ENCODE measurements at regions not wholly inside any gene's neighbourhood (a gene's known extent, or its start where the extent isn't known, plus 50 kb on each side); places are given as distances from the start of the nearest gene placed in this dataset.

GRCh38 chr11:11774928-11775327 lies 66.8 kb upstream of the USP47 start:
- DNase-seq = no peak
- Histone ChIP-seq H3K36me3 (ENCODE audit: control insufficient read depth, insufficient read depth, low read length) (no peaks in the 10 kb centered on the region), H3K9me3 (ENCODE audit: control insufficient read depth, low read depth, low read length) (no peaks in the 10 kb centered on the region), H3K4me3 (ENCODE audit: low read length) (no peak overlapping the region), H3K27ac (ENCODE audit: low read length) (no peak overlapping the region), H3K4me1 (ENCODE audit: control insufficient read depth, insufficient read depth, low read length) (no peaks in the 10 kb centered on the region), H3K27me3 (ENCODE audit: control insufficient read depth, insufficient read depth, low read length) (peaks cover 14% of the 10 kb centered on the region)
- 80% methylated on average over 1 of the region's 2 CpGs for WGBS (ENCODE audit: insufficient coverage, low lambda C conversion rate)

GRCh38 chr11:11772865-11773515 lies 68.8 kb upstream of the USP47 start:
- peaks cover 23% of the 10 kb centered on the region for H3K27me3 ChIP-seq (ENCODE audit: control insufficient read depth, insufficient read depth, low read length)
- no peaks in the 10 kb centered on the region for H3K9me3 ChIP-seq (ENCODE audit: control insufficient read depth, low read depth, low read length)
- H3K36me3 ChIP-seq (ENCODE audit: control insufficient read depth, insufficient read depth, low read length) = no peaks in the 10 kb centered on the region
- WGBS (ENCODE audit: insufficient coverage, low lambda C conversion rate) = no CpG with 5 or more reads among the region's 1 CpG
- no peaks in the 10 kb centered on the region for H3K4me1 ChIP-seq (ENCODE audit: control insufficient read depth, insufficient read depth, low read length)
- H3K27ac ChIP-seq (ENCODE audit: low read length) = no peak overlapping the region
- no peak for DNase-seq
- H3K4me3 ChIP-seq (ENCODE audit: low read length) = no peak overlapping the region

- no peak overlapping the region for H3K27ac ChIP-seq (ENCODE audit: low read length)
- no peak overlapping the region for H3K4me3 ChIP-seq (ENCODE audit: low read length)
- H3K27me3 ChIP-seq (ENCODE audit: control insufficient read depth, insufficient read depth, low read length) = peaks cover 21% of the 10 kb centered on the region
- DNase-seq = no peak
- H3K4me1 ChIP-seq (ENCODE audit: control insufficient read depth, insufficient read depth, low read length) = no peaks in the 10 kb centered on the region
- no peaks in the 10 kb centered on the region for H3K9me3 ChIP-seq (ENCODE audit: control insufficient read depth, low read depth, low read length)
- no peaks in the 10 kb centered on the region for H3K36me3 ChIP-seq (ENCODE audit: control insufficient read depth, insufficient read depth, low read length)
- WGBS (ENCODE audit: insufficient coverage, low lambda C conversion rate) = no CpG with 5 or more reads among the region's 3 CpGs
Observed at GRCh38 chr11:11770921-11771486, 70.8 kb upstream of the USP47 start.

GRCh38 chr11:11770296-11770695 lies 71.5 kb upstream of the USP47 start:
- Histone ChIP-seq H3K27me3 (ENCODE audit: control insufficient read depth, insufficient read depth, low read length) (peaks cover 17% of the 10 kb centered on the region), H3K9me3 (ENCODE audit: control insufficient read depth, low read depth, low read length) (no peaks in the 10 kb centered on the region), H3K4me3 (ENCODE audit: low read length) (no peak overlapping the region), H3K36me3 (ENCODE audit: control insufficient read depth, insufficient read depth, low read length) (no peaks in the 10 kb centered on the region), H3K27ac (ENCODE audit: low read length) (no peak overlapping the region), H3K4me1 (ENCODE audit: control insufficient read depth, insufficient read depth, low read length) (no peaks in the 10 kb centered on the region)
- no peak for DNase-seq
- no CpG with 5 or more reads among the region's 1 CpG for WGBS (ENCODE audit: insufficient coverage, low lambda C conversion rate)

- Histone ChIP-seq H3K27me3 (ENCODE audit: control insufficient read depth, insufficient read depth, low read length) (peaks cover 16% of the 10 kb centered on the region), H3K4me3 (ENCODE audit: low read length) (no peak overlapping the region), H3K36me3 (ENCODE audit: control insufficient read depth, insufficient read depth, low read length) (no peaks in the 10 kb centered on the region), H3K4me1 (ENCODE audit: control insufficient read depth, insufficient read depth, low read length) (no peaks in the 10 kb centered on the region), H3K27ac (ENCODE audit: low read length) (no peak overlapping the region), H3K9me3 (ENCODE audit: control insufficient read depth, low read depth, low read length) (no peaks in the 10 kb centered on the region)
- DNase-seq = no peak
Observed at GRCh38 chr11:11769782-11770181, 72.0 kb upstream of the USP47 start.

- Histone ChIP-seq H3K36me3 (ENCODE audit: control insufficient read depth, insufficient read depth, low read length) (no peaks in the 10 kb centered on the region), H3K27me3 (ENCODE audit: control insufficient read depth, insufficient read depth, low read length) (peaks cover 16% of the 10 kb centered on the region), H3K4me1 (ENCODE audit: control insufficient read depth, insufficient read depth, low read length) (no peaks in the 10 kb centered on the region), H3K4me3 (ENCODE audit: low read length) (no peak overlapping the region), H3K9me3 (ENCODE audit: control insufficient read depth, low read depth, low read length) (no peaks in the 10 kb centered on the region), H3K27ac (ENCODE audit: low read length) (no peak overlapping the region)
- no peak for DNase-seq
Observed at GRCh38 chr11:11769362-11769761, 72.4 kb upstream of the USP47 start.

- H3K4me3 ChIP-seq (ENCODE audit: low read length) = no peak overlapping the region
- WGBS (ENCODE audit: insufficient coverage, low lambda C conversion rate) = 100% methylated on average over 2 of the region's 2 CpGs
- H3K27ac ChIP-seq (ENCODE audit: low read length) = no peak overlapping the region
- peaks cover 34% of the 10 kb centered on the region for H3K27me3 ChIP-seq (ENCODE audit: control insufficient read depth, insufficient read depth, low read length)
- H3K36me3 ChIP-seq (ENCODE audit: control insufficient read depth, insufficient read depth, low read length) = no peaks in the 10 kb centered on the region
- no peaks in the 10 kb centered on the region for H3K9me3 ChIP-seq (ENCODE audit: control insufficient read depth, low read depth, low read length)
- DNase-seq = no peak
- no peaks in the 10 kb centered on the region for H3K4me1 ChIP-seq (ENCODE audit: control insufficient read depth, insufficient read depth, low read length)
Observed at GRCh38 chr11:11764423-11764803, 77.4 kb upstream of the USP47 start.

- no peak overlapping the region for H3K4me3 ChIP-seq (ENCODE audit: low read length)
- no peaks in the 10 kb centered on the region for H3K36me3 ChIP-seq (ENCODE audit: control insufficient read depth, insufficient read depth, low read length)
- WGBS (ENCODE audit: insufficient coverage, low lambda C conversion rate) = no CpG with 5 or more reads among the region's 4 CpGs
- no peak for DNase-seq
- no peaks in the 10 kb centered on the region for H3K9me3 ChIP-seq (ENCODE audit: control insufficient read depth, low read depth, low read length)
- no peaks in the 10 kb centered on the region for H3K4me1 ChIP-seq (ENCODE audit: control insufficient read depth, insufficient read depth, low read length)
- H3K27me3 ChIP-seq (ENCODE audit: control insufficient read depth, insufficient read depth, low read length) = peaks cover 36% of the 10 kb centered on the region
- H3K27ac ChIP-seq (ENCODE audit: low read length) = no peak overlapping the region
Observed at GRCh38 chr11:11763796-11764422, 77.9 kb upstream of the USP47 start.

GRCh38 chr11:11760838-11761237 lies 80.9 kb upstream of the USP47 start:
- no CpG with 5 or more reads among the region's 2 CpGs for WGBS (ENCODE audit: insufficient coverage, low lambda C conversion rate)
- Histone ChIP-seq H3K4me1 (ENCODE audit: control insufficient read depth, insufficient read depth, low read length) (no peaks in the 10 kb centered on the region), H3K27me3 (ENCODE audit: control insufficient read depth, insufficient read depth, low read length) (peaks cover 36% of the 10 kb centered on the region), H3K4me3 (ENCODE audit: low read length) (no peak overlapping the region), H3K9me3 (ENCODE audit: control insufficient read depth, low read depth, low read length) (no peaks in the 10 kb centered on the region), H3K36me3 (ENCODE audit: control insufficient read depth, insufficient read depth, low read length) (no peaks in the 10 kb centered on the region), H3K27ac (ENCODE audit: low read length) (no peak overlapping the region)
- no peak for DNase-seq

GRCh38 chr11:11758603-11759196 lies 83.1 kb upstream of the USP47 start:
- Histone ChIP-seq H3K9me3 (ENCODE audit: control insufficient read depth, low read depth, low read length) (no peaks in the 10 kb centered on the region), H3K4me1 (ENCODE audit: control insufficient read depth, insufficient read depth, low read length) (no peaks in the 10 kb centered on the region), H3K4me3 (ENCODE audit: low read length) (no peak overlapping the region), H3K27ac (ENCODE audit: low read length) (no peak overlapping the region), H3K27me3 (ENCODE audit: control insufficient read depth, insufficient read depth, low read length) (peaks cover 30% of the 10 kb centered on the region), H3K36me3 (ENCODE audit: control insufficient read depth, insufficient read depth, low read length) (no peaks in the 10 kb centered on the region)
- no peak for DNase-seq
- no CpG with 5 or more reads among the region's 8 CpGs for WGBS (ENCODE audit: insufficient coverage, low lambda C conversion rate)
